Activated T-helper 1 cell treated with anti-CD3 and anti-CD28 coated beads, Interleukin-12 subunit alpha, Interleukin-12 subunit beta, Interleukin-2, Interleukin-4 antibody, amounts not matched to agents 30 ng/mL and 10 ng/mL and 1 ng/mL, durations not matched to agents 14 hours and 24 hours and 36 hours (primary cell): ENCODE measurements at regions not wholly inside any gene's neighbourhood (a gene's known extent, or its start where the extent isn't known, plus 50 kb on each side); places are given as distances from the start of the nearest gene placed in this dataset.

Source experiments
- DNase-seq: peaks from one replicate; pipeline ENCODE4 v3.0.0; 2021; ENCODE audit warnings: low spot score
- H3K27ac Mint-ChIP-seq: one replicate; pipeline ENCODE4 v1.8.0; 2021; ENCODE audit warnings: mild to moderate bottlenecking, mixed read lengths
- H3K27me3 Mint-ChIP-seq: one replicate; pipeline ENCODE4 v1.8.0; 2022; ENCODE audit warnings: mild to moderate bottlenecking, moderate library complexity, mixed read lengths; ENCODE audit not compliant: insufficient read depth
- H3K36me3 Mint-ChIP-seq: one replicate; pipeline ENCODE4 v1.8.0; 2021; ENCODE audit warnings: low read depth, mixed read lengths
- H3K4me1 Mint-ChIP-seq: one replicate; pipeline ENCODE4 v1.8.0; 2021; ENCODE audit warnings: low read depth, mixed read lengths
- H3K4me3 Mint-ChIP-seq: one replicate; pipeline ENCODE4 v1.8.0; 2021; ENCODE audit warnings: mild to moderate bottlenecking, moderate library complexity, mixed read lengths
- H3K9me3 Mint-ChIP-seq: one replicate; pipeline ENCODE4 v1.8.0; 2021; ENCODE audit warnings: mixed read lengths
- intact Hi-C: fragments of 100-400 bp; cut with micrococcal nuclease; formaldehyde crosslinking; loops from one replicate; pipeline ENCODE4 v1.15.1; 2024

DNA sequence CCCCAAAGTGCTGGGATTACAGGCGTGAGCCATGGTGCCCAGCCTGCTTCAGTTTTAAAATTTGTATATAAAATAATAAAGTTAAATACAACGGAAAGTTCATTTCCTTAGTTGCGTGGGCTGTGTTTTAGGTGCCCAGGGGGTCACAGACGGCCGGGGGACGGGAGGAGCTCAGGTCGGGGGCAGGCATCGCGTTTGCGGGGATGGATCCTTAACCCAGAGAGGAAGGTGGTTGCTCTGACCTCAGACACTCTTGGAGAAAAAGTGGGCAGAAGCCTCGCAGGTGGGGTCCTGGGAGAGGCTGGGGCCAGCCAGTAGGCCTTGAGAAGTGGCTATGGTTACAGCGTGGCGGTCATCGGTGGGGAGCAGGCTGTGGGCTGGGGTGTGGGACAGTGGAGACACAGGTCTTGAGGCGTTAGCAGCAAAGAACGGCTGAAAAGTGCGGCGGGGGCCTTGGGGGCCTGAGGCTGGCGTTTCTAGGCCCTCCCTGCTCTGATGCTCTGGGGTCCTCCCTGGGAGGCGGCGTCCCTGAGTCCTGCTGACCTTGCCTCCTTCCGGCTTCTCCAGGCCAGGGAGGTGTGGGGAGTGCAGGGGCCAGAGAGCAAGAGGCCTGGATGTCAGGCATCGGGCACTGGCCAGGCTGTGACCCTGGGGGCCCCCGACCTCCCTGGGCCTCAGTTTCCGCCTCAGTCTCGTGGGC lies 54.4 kb downstream of the UNCX start:
- intact Hi-C loops = no loop called here
- H3K27ac Mint-ChIP-seq = no peak overlapping the region
- H3K9me3 Mint-ChIP-seq = no peaks in the 10 kb centered on the region
- H3K27me3 Mint-ChIP-seq = peaks cover 11% of the 10 kb centered on the region
- H3K36me3 Mint-ChIP-seq = no peaks in the 10 kb centered on the region
- H3K4me1 Mint-ChIP-seq = no peaks in the 10 kb centered on the region
- no peak overlapping the region for H3K4me3 Mint-ChIP-seq
- no peak for DNase-seq

DNA sequence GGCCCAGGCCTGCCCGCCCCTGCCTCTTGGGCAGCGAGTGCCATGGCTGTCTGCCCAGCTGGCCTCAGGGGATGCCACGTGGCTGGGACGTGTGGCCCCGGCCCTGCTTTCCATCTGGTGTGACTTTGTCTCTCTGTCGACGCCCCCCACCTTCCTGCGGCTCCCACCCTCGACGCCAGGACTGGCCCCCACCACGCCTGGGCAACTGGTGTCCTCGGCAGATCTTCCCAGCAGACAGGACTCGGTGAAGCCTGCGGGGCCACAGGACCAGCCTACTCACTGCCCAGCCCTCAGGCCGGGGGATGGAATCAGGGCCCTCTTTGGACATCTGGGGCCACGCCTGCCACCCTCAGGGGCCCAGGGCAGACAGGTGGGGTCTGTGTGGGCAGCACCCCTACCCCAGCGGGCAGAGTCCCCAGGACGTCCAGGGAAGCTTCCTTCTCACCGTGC lies 55.1 kb downstream of the UNCX start:
- Mint-ChIP-seq H3K4me1 (no peaks in the 10 kb centered on the region), H3K36me3 (no peaks in the 10 kb centered on the region), H3K27ac (no peak overlapping the region), H3K27me3 (peaks cover 11% of the 10 kb centered on the region), H3K9me3 (no peaks in the 10 kb centered on the region), H3K4me3 (no peak overlapping the region)
- intact Hi-C loops = no loop called here
- DNase-seq = no peak

DNA sequence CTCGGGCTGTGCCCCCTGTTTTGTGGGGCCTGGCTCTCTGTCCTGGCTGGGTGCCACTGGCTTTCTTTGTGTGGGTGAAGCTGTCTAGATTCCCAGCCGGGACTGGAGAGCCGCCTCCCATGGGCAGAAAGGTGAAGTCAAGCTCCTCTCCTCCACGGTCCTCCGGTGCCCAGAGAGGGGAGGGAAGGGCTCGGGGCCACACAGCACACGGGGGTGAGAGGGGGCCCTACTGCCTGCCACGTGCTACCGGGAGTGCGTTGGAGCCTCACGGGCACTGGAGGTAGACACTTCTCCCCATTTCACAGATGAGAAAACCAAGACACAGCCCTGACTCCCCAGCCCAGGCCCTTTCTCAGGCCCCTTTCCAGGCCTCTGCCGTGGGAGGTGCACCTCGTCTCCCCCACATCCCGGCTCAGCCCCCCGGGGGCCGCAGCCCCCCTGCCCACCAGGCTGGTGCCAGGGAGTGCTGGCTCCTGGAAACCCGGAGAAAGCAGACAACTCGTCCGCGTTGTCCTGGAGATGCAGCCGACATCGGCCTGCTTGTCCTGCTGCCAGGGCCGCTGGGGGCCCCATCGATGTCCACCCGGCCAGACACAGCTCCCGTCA lies 55.8 kb downstream of the UNCX start:
- Mint-ChIP-seq H3K4me3 (no peak overlapping the region), H3K27me3 (peaks cover 11% of the 10 kb centered on the region), H3K4me1 (no peaks in the 10 kb centered on the region), H3K27ac (no peak overlapping the region), H3K36me3 (no peaks in the 10 kb centered on the region), H3K9me3 (no peaks in the 10 kb centered on the region)
- intact Hi-C loops = no loop called here
- no peak for DNase-seq

DNA sequence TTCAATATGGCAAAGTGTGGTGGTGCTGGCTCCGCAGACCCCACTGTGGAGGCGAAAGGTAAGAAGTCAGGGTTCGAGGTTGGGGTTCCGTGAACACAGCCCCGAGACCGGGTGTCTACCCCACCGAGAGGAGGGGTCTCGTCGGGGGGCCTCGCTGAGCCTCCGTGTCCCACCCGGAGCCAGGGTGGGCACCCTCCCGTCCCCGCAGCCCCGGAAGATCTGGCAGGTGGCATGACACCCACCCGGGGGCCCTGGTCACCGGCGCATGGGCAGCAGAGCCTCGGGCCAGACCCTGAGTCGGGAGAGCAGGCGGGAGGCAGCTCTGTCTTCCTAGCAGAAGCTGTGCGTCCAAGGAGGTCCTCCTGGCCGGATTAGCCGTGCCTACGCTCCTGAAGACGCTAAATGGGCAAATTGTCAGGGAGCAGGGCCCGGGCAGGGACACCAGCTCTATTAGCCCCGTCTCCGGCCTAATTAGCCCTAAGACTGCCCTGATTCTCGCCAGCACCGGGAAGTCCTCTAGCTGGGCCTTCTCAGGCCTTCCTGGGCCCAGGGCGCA lies 56.4 kb downstream of the UNCX start:
- Mint-ChIP-seq H3K27ac (no peak overlapping the region), H3K4me3 (no peak overlapping the region), H3K9me3 (no peaks in the 10 kb centered on the region), H3K36me3 (no peaks in the 10 kb centered on the region), H3K4me1 (no peaks in the 10 kb centered on the region), H3K27me3 (peaks cover 11% of the 10 kb centered on the region)
- no peak for DNase-seq
- intact Hi-C loops = no loop called here

DNA sequence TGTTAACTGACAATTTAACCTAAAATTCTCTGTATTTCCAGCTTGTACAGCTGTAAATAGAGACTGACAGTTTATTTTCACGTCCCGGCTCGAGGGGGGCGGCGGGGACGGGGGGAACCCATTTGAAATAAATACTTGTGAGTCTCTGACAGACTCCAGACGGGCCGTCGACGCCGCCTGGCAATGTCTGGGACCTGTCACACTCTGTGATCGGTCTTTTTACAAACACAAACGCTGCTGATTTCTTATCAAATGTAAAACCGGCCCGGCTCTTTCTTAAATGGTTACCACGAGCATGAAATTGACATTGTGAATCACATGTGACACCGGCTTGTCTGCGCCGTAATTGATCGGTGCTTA lies 57.0 kb downstream of the UNCX start:
- intact Hi-C loops = no loop called here
- no peaks in the 10 kb centered on the region for H3K4me1 Mint-ChIP-seq
- no peak overlapping the region for H3K4me3 Mint-ChIP-seq

DNA sequence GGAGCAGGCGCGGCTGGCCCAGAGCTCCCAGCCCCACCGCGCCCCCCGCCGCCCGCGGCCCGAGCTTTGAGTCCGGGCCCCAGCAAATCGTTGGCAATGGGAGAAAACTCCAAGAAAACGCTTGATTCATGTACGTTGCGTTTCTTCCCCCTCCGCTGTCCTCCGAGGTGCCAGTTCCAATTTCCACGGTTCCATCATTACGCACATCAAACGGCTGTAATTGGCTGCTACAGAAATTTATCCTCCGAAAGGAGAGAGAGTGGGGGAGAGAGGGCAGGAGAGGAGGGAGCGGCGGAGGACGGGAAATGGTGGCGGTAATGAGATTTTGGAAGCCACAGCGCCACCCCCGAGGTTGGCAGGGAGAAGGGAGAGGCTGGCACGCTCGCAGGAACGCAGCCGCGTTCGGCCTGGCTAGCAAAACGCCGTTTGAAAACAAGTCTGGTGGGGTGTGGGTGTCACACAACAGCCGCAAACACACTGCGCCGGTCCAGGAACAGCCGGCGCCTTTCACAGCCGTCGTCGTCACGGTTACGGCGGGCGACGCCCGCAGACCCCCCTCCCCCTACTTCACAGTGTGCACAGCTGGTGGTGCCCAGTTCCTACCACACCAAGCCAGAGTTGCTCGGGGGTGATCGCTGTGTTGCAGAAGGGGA lies 57.5 kb downstream of the UNCX start:
- no peaks in the 10 kb centered on the region for H3K9me3 Mint-ChIP-seq
- H3K36me3 Mint-ChIP-seq = no peaks in the 10 kb centered on the region
- intact Hi-C loops = no loop called here
- H3K4me3 Mint-ChIP-seq = no peak overlapping the region
- no peaks in the 10 kb centered on the region for H3K4me1 Mint-ChIP-seq
- H3K27ac Mint-ChIP-seq = no peak overlapping the region
- peaks cover 11% of the 10 kb centered on the region for H3K27me3 Mint-ChIP-seq
- DNase-seq = no peak

More for the DNA sequence above, 57.0 kb downstream of the UNCX start:
- Mint-ChIP-seq H3K9me3 (no peaks in the 10 kb centered on the region), H3K27me3 (peaks cover 11% of the 10 kb centered on the region), H3K36me3 (no peaks in the 10 kb centered on the region), H3K27ac (no peak overlapping the region)
- DNase-seq = no peak

DNA sequence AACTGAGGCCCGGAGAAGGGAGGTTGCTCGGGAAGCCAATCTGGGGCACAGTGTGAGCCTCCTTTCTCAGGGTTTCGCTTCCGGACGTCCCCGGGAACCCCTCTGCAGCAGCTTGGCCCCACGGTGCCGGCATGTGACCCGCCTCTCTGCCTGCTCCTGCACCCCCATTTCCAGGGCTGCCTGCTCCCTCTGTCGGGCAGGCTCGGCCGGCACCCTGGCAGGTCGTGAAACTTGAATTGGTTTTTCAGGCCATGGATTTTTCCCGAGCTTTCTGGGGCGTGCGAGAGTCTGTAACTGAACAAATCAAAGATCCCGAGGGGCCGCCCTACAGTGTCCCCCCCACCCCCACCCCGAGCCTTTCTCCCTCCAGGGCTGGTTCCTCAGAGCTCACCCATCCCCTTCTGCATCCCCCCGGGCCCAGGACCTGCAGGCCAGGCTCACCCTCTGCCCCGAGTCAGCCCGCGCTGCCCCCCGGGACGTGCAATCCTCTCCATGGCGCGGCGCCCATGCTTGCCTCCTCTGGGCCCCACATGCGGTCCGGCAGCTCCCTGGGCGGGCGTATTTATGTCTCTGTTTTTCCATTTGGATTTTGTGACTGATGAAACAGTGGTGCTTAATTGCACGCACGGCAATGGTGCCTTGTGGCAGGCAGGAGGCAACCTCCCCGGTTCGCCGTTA lies 58.1 kb downstream of the UNCX start:
- no peaks in the 10 kb centered on the region for H3K36me3 Mint-ChIP-seq
- no peak overlapping the region for H3K4me3 Mint-ChIP-seq
- no peak overlapping the region for H3K27ac Mint-ChIP-seq
- no peaks in the 10 kb centered on the region for H3K9me3 Mint-ChIP-seq
- no peak for DNase-seq
- no peaks in the 10 kb centered on the region for H3K4me1 Mint-ChIP-seq
- intact Hi-C loops = no loop called here
- peaks cover 11% of the 10 kb centered on the region for H3K27me3 Mint-ChIP-seq

DNA sequence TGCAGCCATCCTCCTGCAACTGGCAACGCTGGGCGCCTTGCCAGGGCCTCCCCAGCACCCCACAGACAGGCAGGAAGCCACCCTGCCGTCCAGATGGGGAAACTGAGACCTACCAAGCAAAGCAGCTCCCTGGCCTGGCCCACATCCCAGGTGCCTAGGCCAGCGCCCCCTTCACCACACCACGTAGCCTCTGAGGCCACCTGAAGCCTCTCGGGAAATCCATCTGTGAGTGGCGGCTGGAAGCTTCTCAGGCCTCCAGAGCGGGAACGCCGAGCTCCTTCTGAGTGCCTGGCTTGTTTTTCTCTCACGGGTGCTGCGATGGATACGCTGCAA lies 58.7 kb downstream of the UNCX start:
- intact Hi-C loops = no loop called here
- no peaks in the 10 kb centered on the region for H3K36me3 Mint-ChIP-seq
- H3K9me3 Mint-ChIP-seq = no peaks in the 10 kb centered on the region
- no peak overlapping the region for H3K27ac Mint-ChIP-seq
- no peaks in the 10 kb centered on the region for H3K4me1 Mint-ChIP-seq
- no peak for DNase-seq
- peaks cover 11% of the 10 kb centered on the region for H3K27me3 Mint-ChIP-seq
- peak overlapping the region; percentile 15 for H3K4me3 Mint-ChIP-seq

DNA sequence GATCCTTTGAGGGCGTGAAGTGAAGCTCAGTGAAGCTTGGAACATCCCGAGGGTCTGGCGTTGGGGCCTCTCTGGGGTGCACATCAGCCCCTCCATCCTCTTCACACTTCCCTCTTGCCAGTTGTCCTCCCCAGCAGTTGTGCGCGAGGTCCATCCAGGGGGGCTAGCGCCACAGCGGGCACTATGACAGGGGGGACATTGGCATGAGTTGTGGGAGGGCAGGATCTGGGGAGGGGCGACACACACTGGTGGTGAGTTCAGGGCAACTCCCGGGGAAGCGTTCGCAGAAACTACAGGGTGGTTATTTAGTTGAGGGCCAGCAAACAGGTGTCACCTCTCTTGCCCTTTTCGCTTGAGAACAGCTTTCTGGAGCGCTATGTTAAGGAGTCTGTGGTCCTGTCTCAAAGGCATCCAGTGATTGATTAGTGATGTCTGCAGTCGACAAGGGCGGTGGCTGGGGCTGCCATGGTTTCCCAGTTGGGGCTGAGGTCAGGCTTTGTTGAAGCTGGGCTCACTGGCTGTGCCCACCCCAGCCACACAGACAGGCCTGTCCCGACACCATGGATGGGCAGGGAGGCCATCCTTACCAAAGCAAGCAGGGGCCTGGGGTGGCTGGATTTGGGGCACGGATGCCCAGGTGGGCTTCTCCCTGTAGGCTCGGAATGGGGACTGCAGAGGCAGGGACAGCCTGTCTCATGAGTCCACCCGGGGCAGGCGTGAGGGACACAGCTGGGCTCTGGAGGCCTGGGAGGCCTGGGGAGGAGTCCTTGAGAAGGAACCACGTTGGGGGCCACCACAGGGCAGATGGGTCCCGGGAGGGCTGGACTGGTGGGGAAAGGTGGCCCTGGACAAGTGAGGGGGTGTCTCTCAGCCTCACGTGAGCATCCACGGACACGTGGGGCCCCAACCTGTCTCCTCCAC lies 59.4 kb downstream of the UNCX start:
- H3K27ac Mint-ChIP-seq = no peak overlapping the region
- no peak overlapping the region for H3K4me3 Mint-ChIP-seq
- no peak for DNase-seq
- H3K36me3 Mint-ChIP-seq = no peaks in the 10 kb centered on the region
- no peaks in the 10 kb centered on the region for H3K4me1 Mint-ChIP-seq
- intact Hi-C loops = no loop called here
- H3K27me3 Mint-ChIP-seq = peaks cover 10% of the 10 kb centered on the region
- no peaks in the 10 kb centered on the region for H3K9me3 Mint-ChIP-seq

DNA sequence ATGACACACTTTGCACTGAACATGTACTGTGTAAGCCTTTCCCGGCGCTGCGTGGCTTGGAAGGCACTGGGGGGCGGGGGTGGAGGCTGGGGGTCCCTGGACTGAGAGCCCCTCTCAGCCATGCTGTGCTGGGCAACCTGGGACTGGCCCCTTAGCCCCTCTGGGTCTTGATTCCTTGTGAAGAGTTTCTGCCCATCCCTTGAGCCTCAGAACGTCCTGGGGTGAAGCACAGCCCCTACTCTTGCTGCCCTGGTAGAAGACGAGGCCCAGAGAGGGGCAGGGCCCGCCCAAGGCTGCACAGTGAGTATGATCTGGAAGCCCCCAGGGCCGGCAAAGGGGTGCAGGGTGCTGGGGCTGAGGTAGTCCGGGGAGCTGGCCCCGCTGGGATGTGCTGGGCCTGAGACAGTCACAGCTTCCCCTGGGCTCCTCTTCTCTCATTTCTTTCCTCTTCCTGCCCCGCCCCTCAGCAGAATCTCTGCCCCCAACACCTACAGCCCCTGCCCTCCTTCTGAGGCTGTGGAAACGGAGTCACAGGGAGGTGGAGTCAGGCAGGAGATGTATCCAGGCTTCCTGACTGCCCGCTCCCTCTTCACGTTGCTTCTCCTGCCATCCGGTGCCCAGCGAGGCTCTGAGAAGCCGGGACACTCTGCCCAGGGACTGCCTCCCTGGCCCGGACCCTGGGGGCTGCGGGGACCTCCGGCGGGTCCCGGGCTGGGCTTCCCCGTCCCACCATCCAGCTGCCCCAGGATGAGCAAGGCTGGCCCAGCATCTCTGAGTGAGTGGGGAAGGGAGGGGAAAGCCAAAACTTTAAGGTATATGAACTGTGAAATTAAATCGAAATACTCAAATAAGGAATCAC lies 60.5 kb downstream of the UNCX start:
- Mint-ChIP-seq H3K27me3 (peaks cover 10% of the 10 kb centered on the region), H3K4me3 (no peak overlapping the region), H3K9me3 (no peaks in the 10 kb centered on the region), H3K4me1 (no peaks in the 10 kb centered on the region), H3K36me3 (no peaks in the 10 kb centered on the region), H3K27ac (no peak overlapping the region)
- intact Hi-C loops = no loop called here
- no peak for DNase-seq

DNA sequence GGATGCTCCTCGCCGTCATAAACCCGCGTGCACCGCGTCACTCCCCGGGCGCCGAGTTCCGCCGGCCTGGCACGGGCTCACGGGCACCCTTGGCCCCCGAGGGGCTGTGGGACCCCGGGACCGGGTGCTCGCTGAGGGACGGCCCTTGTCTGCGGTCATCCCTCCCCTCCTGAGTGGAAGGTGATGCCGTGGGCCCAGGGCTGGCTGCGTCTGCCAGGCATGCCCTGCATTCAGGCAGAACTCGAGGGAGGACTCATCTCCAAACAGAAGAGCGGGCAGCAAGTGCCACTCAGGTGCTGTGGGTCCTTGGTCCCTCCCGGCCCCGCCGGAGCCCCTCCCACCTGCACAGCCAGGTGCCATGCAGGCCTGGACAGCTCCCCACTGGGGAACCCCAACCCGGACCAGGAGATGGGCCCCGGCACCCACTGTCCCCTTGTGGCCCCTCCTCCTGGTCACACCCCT lies 61.3 kb downstream of the UNCX start:
- peaks cover 10% of the 10 kb centered on the region for H3K27me3 Mint-ChIP-seq
- DNase-seq = no peak
- H3K9me3 Mint-ChIP-seq = no peaks in the 10 kb centered on the region
- H3K36me3 Mint-ChIP-seq = no peaks in the 10 kb centered on the region
- intact Hi-C loops = no loop called here
- no peak overlapping the region for H3K4me3 Mint-ChIP-seq
- no peak overlapping the region for H3K27ac Mint-ChIP-seq
- no peaks in the 10 kb centered on the region for H3K4me1 Mint-ChIP-seq
